ENCODE measurements at regions not wholly inside any gene's neighbourhood (a gene's known extent, or its start where the extent isn't known, plus 50 kb on each side); places are given as distances from the start of the nearest gene placed in this dataset.

DNA sequence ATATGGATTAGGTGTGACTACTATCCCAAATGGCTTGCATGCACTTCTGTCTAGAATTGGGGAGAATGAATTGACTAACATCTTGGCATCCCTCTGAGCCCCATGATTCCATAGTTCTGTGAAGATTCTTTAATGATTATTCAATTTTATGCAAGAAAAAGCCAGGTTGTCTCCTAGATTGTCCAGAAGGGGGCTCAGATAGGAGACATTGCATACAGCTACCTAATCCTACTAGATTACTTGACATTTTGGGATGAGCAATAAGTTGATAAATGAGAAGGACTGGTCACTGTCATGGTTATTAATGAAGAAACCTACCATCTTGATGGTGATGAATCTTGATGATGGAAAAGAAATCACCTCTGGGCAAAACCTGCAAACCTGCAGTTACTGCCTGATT is 117.0 kb downstream of the CARTPT start:
- H3K36me3 Mint-ChIP-seq, result no peaks in the 10 kb centered on the region
- H3K27ac Mint-ChIP-seq, result no peak overlapping the region
- no peaks in the 10 kb centered on the region for H3K27me3 Mint-ChIP-seq
- no peaks in the 10 kb centered on the region for H3K9me3 Mint-ChIP-seq
- DNase-seq, result no peak
- H3K4me3 Mint-ChIP-seq, result no peak overlapping the region
- no peaks in the 10 kb centered on the region for H3K4me1 Mint-ChIP-seq

GRCh38 chr5:71836559-71837112 is 117.6 kb downstream of the CARTPT start:
- H3K27ac Mint-ChIP-seq, result no peak overlapping the region
- no peaks in the 10 kb centered on the region for H3K4me1 Mint-ChIP-seq
- no peaks in the 10 kb centered on the region for H3K36me3 Mint-ChIP-seq
- DNase-seq, result no peak
- no peaks in the 10 kb centered on the region for H3K9me3 Mint-ChIP-seq
- H3K4me3 Mint-ChIP-seq, result no peak overlapping the region
- H3K27me3 Mint-ChIP-seq, result no peaks in the 10 kb centered on the region

DNA sequence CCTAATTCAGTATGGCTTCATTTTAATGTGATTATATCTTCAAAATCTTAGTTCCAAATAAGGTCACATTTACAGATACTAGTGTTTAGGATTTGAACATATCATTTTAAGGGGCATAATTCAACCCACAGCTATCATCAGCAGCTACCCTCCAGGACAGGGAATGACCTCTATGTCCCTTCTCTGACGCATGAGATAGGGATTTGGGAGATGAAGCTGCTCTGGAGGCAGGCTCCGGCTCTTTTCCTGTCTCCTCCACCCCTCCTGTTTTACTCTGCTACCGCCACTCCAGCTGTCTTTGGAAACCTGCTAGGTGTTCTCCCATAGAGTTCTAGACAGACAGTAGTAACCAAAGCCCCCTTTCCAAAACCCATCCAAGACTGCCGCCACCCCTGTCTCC is 119.2 kb downstream of the CARTPT start:
- Mint-ChIP-seq H3K4me1 (no peaks in the 10 kb centered on the region), H3K27me3 (no peaks in the 10 kb centered on the region), H3K27ac (no peak overlapping the region), H3K4me3 (no peak overlapping the region), H3K9me3 (no peaks in the 10 kb centered on the region), H3K36me3 (no peaks in the 10 kb centered on the region)
- no peak for DNase-seq

DNA sequence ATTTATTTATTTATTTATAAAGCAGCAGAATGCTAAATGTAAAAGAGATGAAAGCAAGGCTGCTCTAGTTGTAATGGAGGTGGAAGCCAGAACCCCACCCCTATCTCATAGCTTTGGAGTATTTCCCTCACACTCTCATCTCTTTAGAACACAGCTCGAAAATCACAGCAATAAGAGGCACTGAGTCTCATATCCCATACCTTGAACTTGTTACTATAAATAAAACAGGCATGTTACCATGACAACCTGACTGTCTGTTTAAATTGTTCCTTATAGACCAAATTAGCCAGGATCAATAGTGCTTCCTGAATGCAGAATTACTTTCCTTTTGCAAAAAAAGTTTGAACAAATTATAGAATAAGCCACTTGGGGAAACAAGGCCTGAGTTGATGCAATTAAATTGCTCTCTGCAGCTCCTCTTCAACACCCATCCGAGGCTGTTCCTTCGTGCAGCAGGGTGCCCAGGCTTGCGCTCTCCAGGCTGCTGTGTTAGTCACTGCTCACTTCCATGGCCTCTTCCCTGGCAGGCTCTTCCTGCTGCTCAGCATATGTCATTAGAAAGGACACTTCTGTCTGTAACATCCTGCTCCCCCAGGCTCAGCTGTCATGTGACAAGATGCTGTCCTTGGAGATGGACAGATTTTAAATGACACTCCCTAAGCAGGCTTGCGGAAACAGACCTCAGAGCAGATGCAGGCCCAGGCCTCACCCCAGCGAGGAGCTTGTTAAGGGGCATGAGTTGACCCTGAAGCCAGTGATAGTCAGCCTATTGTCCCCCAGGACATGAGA is 120.2 kb downstream of the CARTPT start:
- Mint-ChIP-seq H3K9me3 (no peaks in the 10 kb centered on the region), H3K27me3 (no peaks in the 10 kb centered on the region), H3K4me1 (no peaks in the 10 kb centered on the region), H3K4me3 (no peak overlapping the region), H3K36me3 (no peaks in the 10 kb centered on the region), H3K27ac (no peak overlapping the region)
- DNase-seq, result no peak

DNA sequence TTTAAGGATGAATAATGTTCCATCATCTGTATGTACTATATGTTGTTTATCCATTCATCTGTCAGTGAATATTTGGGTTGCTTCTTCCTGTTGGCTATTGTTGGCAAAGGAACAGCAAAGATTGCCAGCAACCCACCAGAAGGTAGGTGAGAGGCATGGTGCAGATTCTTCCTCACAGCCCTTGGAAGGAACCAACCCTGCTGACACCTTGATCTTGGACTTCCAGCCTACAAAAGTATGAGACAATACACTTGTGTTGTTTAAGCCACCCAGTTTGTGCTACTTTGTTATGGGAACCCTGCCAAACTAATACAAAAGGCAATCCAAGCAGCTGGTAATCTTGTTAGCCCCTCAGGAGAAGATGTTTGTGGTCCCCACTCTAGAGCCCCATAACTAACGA is 122.0 kb downstream of the CARTPT start:
- H3K4me3 Mint-ChIP-seq, result no peak overlapping the region
- H3K27ac Mint-ChIP-seq, result no peak overlapping the region
- DNase-seq, result no peak
- H3K27me3 Mint-ChIP-seq, result no peaks in the 10 kb centered on the region
- H3K4me1 Mint-ChIP-seq, result no peaks in the 10 kb centered on the region
- no peaks in the 10 kb centered on the region for H3K9me3 Mint-ChIP-seq
- no peaks in the 10 kb centered on the region for H3K36me3 Mint-ChIP-seq

DNA sequence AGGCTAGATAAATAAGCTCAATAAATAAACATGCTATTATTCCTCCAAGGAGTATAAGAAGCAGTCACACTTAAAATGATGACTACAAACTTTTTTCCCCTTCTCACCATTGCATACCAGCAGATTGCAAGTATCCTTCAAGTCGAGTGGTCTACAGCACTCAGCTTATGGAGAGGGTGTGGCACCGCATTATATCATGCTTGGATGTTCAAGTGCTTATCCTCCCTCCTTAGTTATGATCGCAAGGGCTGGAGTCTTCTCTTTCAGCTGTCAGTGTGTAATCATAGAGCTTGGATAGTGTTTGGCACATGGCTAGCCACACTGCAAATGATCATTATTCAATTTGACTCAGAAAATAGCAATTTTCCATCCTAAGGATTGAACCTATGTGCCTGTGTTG is 124.0 kb downstream of the CARTPT start:
- Mint-ChIP-seq H3K27me3 (no peaks in the 10 kb centered on the region), H3K36me3 (no peaks in the 10 kb centered on the region), H3K4me3 (no peak overlapping the region), H3K9me3 (no peaks in the 10 kb centered on the region), H3K27ac (no peak overlapping the region), H3K4me1 (no peaks in the 10 kb centered on the region)
- no peak for DNase-seq

GRCh38 chr5:71844862-71845261 is 125.8 kb downstream of the CARTPT start:
- peaks cover 5% of the 10 kb centered on the region for H3K9me3 Mint-ChIP-seq
- no peak for DNase-seq
- no peaks in the 10 kb centered on the region for H3K27me3 Mint-ChIP-seq
- H3K4me3 Mint-ChIP-seq, result no peak overlapping the region
- no peak overlapping the region for H3K27ac Mint-ChIP-seq
- peaks cover 3% of the 10 kb centered on the region for H3K36me3 Mint-ChIP-seq
- H3K4me1 Mint-ChIP-seq, result no peaks in the 10 kb centered on the region

GRCh38 chr5:71859515-71859914 is 140.4 kb downstream of the CARTPT start:
- no peaks in the 10 kb centered on the region for H3K4me1 Mint-ChIP-seq
- no peak overlapping the region for H3K4me3 Mint-ChIP-seq

GRCh38 chr5:71860048-71860447 is 141.0 kb downstream of the CARTPT start:
- DNase-seq, result no peak
- Mint-ChIP-seq H3K27me3 (peaks cover 13% of the 10 kb centered on the region), H3K9me3 (peaks cover 18% of the 10 kb centered on the region), H3K36me3 (peaks cover 4% of the 10 kb centered on the region), H3K4me1 (no peaks in the 10 kb centered on the region), H3K27ac (no peak overlapping the region), H3K4me3 (no peak overlapping the region)

More at GRCh38 chr5:71859515-71859914, 140.4 kb downstream of the CARTPT start:
- Mint-ChIP-seq H3K9me3 (peaks cover 22% of the 10 kb centered on the region), H3K27ac (no peak overlapping the region), H3K27me3 (peaks cover 13% of the 10 kb centered on the region), H3K36me3 (peaks cover 4% of the 10 kb centered on the region)
- no peak for DNase-seq

GRCh38 chr5:71861682-71862081 is 142.6 kb downstream of the CARTPT start:
- Mint-ChIP-seq H3K36me3 (peaks cover 3% of the 10 kb centered on the region), H3K4me1 (no peaks in the 10 kb centered on the region), H3K27ac (no peak overlapping the region), H3K4me3 (no peak overlapping the region), H3K27me3 (peaks cover 18% of the 10 kb centered on the region), H3K9me3 (peaks cover 7% of the 10 kb centered on the region)
- DNase-seq, result no peak

DNA sequence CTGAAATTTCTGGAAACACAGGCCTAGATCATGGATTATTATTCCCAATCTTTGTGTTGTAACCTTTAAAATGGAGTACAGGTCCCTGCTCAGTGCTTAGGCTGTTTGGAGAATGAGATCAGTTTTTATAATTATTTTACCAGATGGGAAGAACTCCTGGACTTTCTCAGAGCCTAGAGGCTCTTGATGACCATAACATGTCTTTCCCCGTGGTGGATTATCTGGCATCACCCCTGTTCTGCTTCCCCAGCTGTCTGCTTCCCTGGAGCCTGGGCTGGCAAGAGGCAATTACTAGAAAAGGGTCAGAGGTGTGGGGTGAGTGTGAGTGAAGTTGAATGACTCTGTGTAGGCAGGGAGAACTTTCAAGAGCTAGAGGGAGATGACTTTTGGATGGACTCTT is 143.0 kb downstream of the CARTPT start:
- no peak overlapping the region for H3K27ac Mint-ChIP-seq
- peaks cover 5% of the 10 kb centered on the region for H3K9me3 Mint-ChIP-seq
- H3K36me3 Mint-ChIP-seq, result peaks cover 3% of the 10 kb centered on the region
- no peak for DNase-seq
- peaks cover 19% of the 10 kb centered on the region for H3K27me3 Mint-ChIP-seq
- no peaks in the 10 kb centered on the region for H3K4me1 Mint-ChIP-seq
- no peak overlapping the region for H3K4me3 Mint-ChIP-seq

- H3K27ac Mint-ChIP-seq, result no peak overlapping the region
- H3K4me1 Mint-ChIP-seq, result no peaks in the 10 kb centered on the region
- no peak overlapping the region for H3K4me3 Mint-ChIP-seq
- DNase-seq, result no peak
- peaks cover 3% of the 10 kb centered on the region for H3K36me3 Mint-ChIP-seq
- H3K9me3 Mint-ChIP-seq, result peaks cover 5% of the 10 kb centered on the region
- H3K27me3 Mint-ChIP-seq, result peaks cover 19% of the 10 kb centered on the region
These were observed 143.5 kb downstream of the CARTPT start for GRCh38 chr5:71862507-71863060.

GRCh38 chr5:71864730-71865601 is 145.9 kb downstream of the CARTPT start:
- Mint-ChIP-seq H3K4me1 (no peaks in the 10 kb centered on the region), H3K4me3 (no peak overlapping the region), H3K36me3 (no peaks in the 10 kb centered on the region), H3K9me3 (no peaks in the 10 kb centered on the region), H3K27me3 (peaks cover 20% of the 10 kb centered on the region), H3K27ac (no peak overlapping the region)
- DNase-seq, result no peak

DNA sequence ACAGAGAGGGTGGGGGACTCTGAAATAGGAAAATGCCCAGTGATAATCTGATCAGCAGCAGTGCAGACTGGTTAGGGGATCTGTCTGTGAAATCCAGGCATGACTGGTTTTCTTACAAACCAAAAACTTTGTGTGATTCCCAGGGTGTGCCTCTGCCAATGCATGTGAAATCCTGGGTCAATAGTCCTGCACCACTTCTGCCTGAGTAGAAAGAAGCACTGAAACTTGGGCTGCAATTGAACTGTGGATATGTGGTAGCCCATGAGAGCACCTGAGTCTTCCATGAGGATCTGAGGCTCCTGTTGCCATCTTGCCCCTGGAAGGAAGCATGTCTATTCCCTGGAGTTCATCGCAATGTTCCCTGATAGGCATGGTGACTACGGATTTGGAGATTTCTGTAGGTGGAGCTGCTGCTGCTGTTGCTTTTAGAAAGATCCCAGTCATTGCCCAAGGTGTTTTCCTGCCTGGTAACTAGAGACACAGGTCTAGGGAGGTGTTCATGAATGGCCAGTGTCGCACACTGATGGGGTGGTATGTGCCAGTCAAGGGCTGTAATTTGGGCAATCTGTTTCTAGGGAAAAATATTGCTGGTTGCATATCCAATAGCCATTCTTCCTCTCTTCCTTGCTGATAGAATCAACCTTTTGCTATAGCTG is 146.7 kb downstream of the CARTPT start:
- H3K4me1 Mint-ChIP-seq, result no peaks in the 10 kb centered on the region
- no peaks in the 10 kb centered on the region for H3K9me3 Mint-ChIP-seq
- no peak overlapping the region for H3K4me3 Mint-ChIP-seq
- H3K27ac Mint-ChIP-seq, result no peak overlapping the region
- H3K27me3 Mint-ChIP-seq, result peaks cover 23% of the 10 kb centered on the region
- no peaks in the 10 kb centered on the region for H3K36me3 Mint-ChIP-seq
- DNase-seq, result no peak
